ENCODE measurements at regions not wholly inside any gene's neighbourhood (a gene's known extent, or its start where the extent isn't known, plus 50 kb on each side); places are given as distances from the start of the nearest gene placed in this dataset.

GRCh38 chr10:2019281-2019680 lies 282.0 kb upstream of the ADARB2 start:
- TF ChIP-seq TARDBP (IDR thresholded peaks at IDR 0.05): no peak
- TF ChIP-seq SUZ12 (IDR thresholded peaks at IDR 0.05): no peak
- no peak for TF ChIP-seq SP1 (IDR thresholded peaks at IDR 0.05)
- no peak for TF ChIP-seq NFRKB (IDR thresholded peaks at IDR 0.05)
- no peak for TF ChIP-seq LEF1 (IDR thresholded peaks at IDR 0.05; ENCODE audit: borderline replicate concordance)
- TF ChIP-seq PKNOX1 (IDR thresholded peaks at IDR 0.05): no peak
- no peak for TF ChIP-seq BHLHE40 (IDR thresholded peaks at IDR 0.05; ENCODE audit: borderline replicate concordance)
- no peak for TF ChIP-seq FOXA1 (IDR thresholded peaks at IDR 0.05)
- TF ChIP-seq FOXK2 (IDR thresholded peaks at IDR 0.05): no peak
